GM10266 (cell line): ENCODE measurements at regions not wholly inside any gene's neighbourhood (a gene's known extent, or its start where the extent isn't known, plus 50 kb on each side); places are given as distances from the start of the nearest gene placed in this dataset.

Source experiments
- DNase-seq: peaks from one replicate; pipeline ENCODE4 v3.0.0; 2012; ENCODE audit errors: extremely low spot score
- CTCF ChIP-seq: IDR thresholded peaks from 2 replicates; pipeline ENCODE4 v1.5.1; 2012; ENCODE audit warnings: mild to moderate bottlenecking, low read depth; ENCODE audit not compliant: control insufficient read depth, insufficient read depth; ENCODE audit errors: missing control alignments

GRCh38 chr4:175456131-175456530, 355.9 kb downstream of the GPM6A start:
- TF ChIP-seq CTCF = no peak
- no peak for DNase-seq

- no peak for TF ChIP-seq CTCF
- DNase-seq = no peak
Measured at GRCh38 chr4:175457956-175458355, 354.1 kb downstream of the GPM6A start.

GRCh38 chr4:175459571-175459970, 352.5 kb downstream of the GPM6A start:
- no peak for DNase-seq
- TF ChIP-seq CTCF = no peak

GRCh38 chr4:175460414-175460813, 351.6 kb downstream of the GPM6A start:
- TF ChIP-seq CTCF = no peak
- no peak for DNase-seq

- TF ChIP-seq CTCF = no peak
Measured at GRCh38 chr4:175469514-175469913, 342.6 kb downstream of the GPM6A start.

GRCh38 chr4:175470131-175470530, 341.9 kb downstream of the GPM6A start:
- DNase-seq = no peak
- no peak for TF ChIP-seq CTCF

More at GRCh38 chr4:175469514-175469913, 342.6 kb downstream of the GPM6A start:
- no peak for DNase-seq

- DNase-seq = no peak
- TF ChIP-seq CTCF = no peak
Measured at GRCh38 chr4:175480404-175480803, 331.7 kb downstream of the GPM6A start.
